ENCODE measurements at regions not wholly inside any gene's neighbourhood (a gene's known extent, or its start where the extent isn't known, plus 50 kb on each side); places are given as distances from the start of the nearest gene placed in this dataset.
A peak's percentile ranks its signal among the peaks of the same experiment; 100 is the strongest.
"Not testable (repeated sequence)": the region's sequence is repeated elsewhere in the genome, so short reads cannot be mapped to it uniquely, and the experiment has no call there.

- no peak for DNase-seq
These were observed 94.3 kb upstream of the FRMD4A start for GRCh38 chr10:14425034-14425433.

- no peak for DNase-seq
These were observed 92.5 kb upstream of the FRMD4A start for GRCh38 chr10:14423111-14423744.

GRCh38 chr10:14422431-14422830 lies 91.7 kb upstream of the FRMD4A start:
- DNase-seq, result no peak

GRCh38 chr10:14421941-14422340 lies 91.2 kb upstream of the FRMD4A start:
- no peak for DNase-seq

GRCh38 chr10:14417336-14417735 lies 86.6 kb upstream of the FRMD4A start:
- not testable (repeated sequence) for DNase-seq

GRCh38 chr10:14416308-14416700 lies 85.6 kb upstream of the FRMD4A start:
- DNase-seq, result no peak

GRCh38 chr10:14415676-14416307 lies 85.1 kb upstream of the FRMD4A start:
- DNase-seq, result no peak

GRCh38 chr10:14414901-14415300 lies 84.2 kb upstream of the FRMD4A start:
- DNase-seq, result no peak

GRCh38 chr10:14413523-14413922 lies 82.8 kb upstream of the FRMD4A start:
- no peak for DNase-seq

GRCh38 chr10:14412624-14413023 lies 81.9 kb upstream of the FRMD4A start:
- no peak for DNase-seq

- no peak for DNase-seq
These were observed 79.2 kb upstream of the FRMD4A start for GRCh38 chr10:14409856-14410458.

GRCh38 chr10:14409247-14409646 lies 78.5 kb upstream of the FRMD4A start:
- DNase-seq, result no peak

- DNase-seq, result no peak
These were observed 77.4 kb upstream of the FRMD4A start for GRCh38 chr10:14408139-14408538.

- no peak for DNase-seq
These were observed 76.8 kb upstream of the FRMD4A start for GRCh38 chr10:14407567-14407966.

- DNase-seq, result no peak
These were observed 74.6 kb upstream of the FRMD4A start for GRCh38 chr10:14405076-14406065.

- DNase-seq, result no peak
These were observed 73.3 kb upstream of the FRMD4A start for GRCh38 chr10:14403881-14404623.

- DNase-seq, result no peak
These were observed 72.6 kb upstream of the FRMD4A start for GRCh38 chr10:14403359-14403758.

- DNase-seq, result no peak
These were observed 68.9 kb upstream of the FRMD4A start for GRCh38 chr10:14399641-14400040.

GRCh38 chr10:14397066-14397465 lies 66.3 kb upstream of the FRMD4A start:
- DNase-seq, result peak; percentile 76

- peak; percentile 20 for DNase-seq
These were observed 65.8 kb upstream of the FRMD4A start for GRCh38 chr10:14396411-14397048.

- DNase-seq, result no peak
These were observed 63.5 kb upstream of the FRMD4A start for GRCh38 chr10:14394179-14394578.
